ENCODE measurements at regions not wholly inside any gene's neighbourhood (a gene's known extent, or its start where the extent isn't known, plus 50 kb on each side); places are given as distances from the start of the nearest gene placed in this dataset.

DNA sequence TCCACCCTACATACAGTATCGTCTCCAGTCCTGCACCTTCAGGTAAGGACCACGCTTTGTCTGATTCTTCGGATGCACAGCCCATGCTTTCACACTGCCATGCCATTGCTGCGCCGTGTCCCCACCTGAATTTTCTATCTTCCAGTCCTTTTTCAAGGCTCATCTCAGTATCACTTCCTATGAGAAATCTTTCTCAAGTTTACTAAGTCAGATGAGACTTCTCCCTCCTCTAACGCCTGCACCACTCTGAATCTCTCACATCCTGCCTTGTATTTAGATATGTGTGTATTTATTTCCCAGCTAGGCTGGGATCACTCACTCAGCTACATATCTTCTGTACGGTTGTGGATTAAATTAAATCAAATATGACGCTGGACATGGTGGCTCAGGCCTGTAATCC, 116.8 kb downstream of the SMIM20 start:
- TF ChIP-seq, protein P1, sequence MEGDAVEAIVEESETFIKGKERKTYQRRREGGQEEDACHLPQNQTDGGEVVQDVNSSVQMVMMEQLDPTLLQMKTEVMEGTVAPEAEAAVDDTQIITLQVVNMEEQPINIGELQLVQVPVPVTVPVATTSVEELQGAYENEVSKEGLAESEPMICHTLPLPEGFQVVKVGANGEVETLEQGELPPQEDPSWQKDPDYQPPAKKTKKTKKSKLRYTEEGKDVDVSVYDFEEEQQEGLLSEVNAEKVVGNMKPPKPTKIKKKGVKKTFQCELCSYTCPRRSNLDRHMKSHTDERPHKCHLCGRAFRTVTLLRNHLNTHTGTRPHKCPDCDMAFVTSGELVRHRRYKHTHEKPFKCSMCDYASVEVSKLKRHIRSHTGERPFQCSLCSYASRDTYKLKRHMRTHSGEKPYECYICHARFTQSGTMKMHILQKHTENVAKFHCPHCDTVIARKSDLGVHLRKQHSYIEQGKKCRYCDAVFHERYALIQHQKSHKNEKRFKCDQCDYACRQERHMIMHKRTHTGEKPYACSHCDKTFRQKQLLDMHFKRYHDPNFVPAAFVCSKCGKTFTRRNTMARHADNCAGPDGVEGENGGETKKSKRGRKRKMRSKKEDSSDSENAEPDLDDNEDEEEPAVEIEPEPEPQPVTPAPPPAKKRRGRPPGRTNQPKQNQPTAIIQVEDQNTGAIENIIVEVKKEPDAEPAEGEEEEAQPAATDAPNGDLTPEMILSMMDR (IDR thresholded peaks at IDR 0.05): no peak
- TF ChIP-seq POLR2A (IDR thresholded peaks at IDR 0.05): no peak

All from tibial nerve (tissue), 3 donors.